HepG2 (cell line): ENCODE measurements at regions not wholly inside any gene's neighbourhood (a gene's known extent, or its start where the extent isn't known, plus 50 kb on each side); places are given as distances from the start of the nearest gene placed in this dataset.

Source experiments
- ATF7-NPFF ChIP-seq: sonication (generic); formaldehyde crosslinking; IDR thresholded peaks from 2 replicates; pipeline ENCODE4 v1.8.1; 2023; ENCODE audit warnings: mild to moderate bottlenecking, low read depth, missing genetic modification reagents, moderate library complexity
- CBFB ChIP-seq: sonication (generic); formaldehyde crosslinking; IDR thresholded peaks from 2 replicates; pipeline ENCODE4 v1.4.0; 2020; ENCODE audit warnings: missing genetic modification reagents
- HBP1 ChIP-seq: IDR thresholded peaks from 2 replicates; pipeline ENCODE4 v1.6.1; 2016; ENCODE audit warnings: low read depth, control low read depth
- HHEX ChIP-seq: IDR thresholded peaks from 2 replicates; pipeline ENCODE4 v1.6.1; 2016; ENCODE audit warnings: control low read depth
- MED1 ChIP-seq: sonication (generic); formaldehyde crosslinking; IDR thresholded peaks from 2 replicates; pipeline ENCODE4 v1.4.0; 2020; ENCODE audit warnings: missing genetic modification reagents
- MYC ChIP-seq: sonication (generic); formaldehyde crosslinking; IDR thresholded peaks from 2 replicates; pipeline ENCODE4 v1.9.0; 2021; ENCODE audit warnings: missing genetic modification reagents, borderline replicate concordance
- MYPOP ChIP-seq: sonication (generic); formaldehyde crosslinking; IDR thresholded peaks from 2 replicates; pipeline ENCODE4 v1.8.1; 2023; ENCODE audit warnings: mild to moderate bottlenecking, moderate library complexity, missing genetic modification reagents
- PBX2 ChIP-seq: IDR thresholded peaks from 2 replicates; pipeline ENCODE4 v1.6.1; 2016; ENCODE audit warnings: control low read depth
- RAD21 ChIP-seq: fragments of 450-650 bp; formaldehyde crosslinking; IDR thresholded peaks from 2 replicates; pipeline ENCODE4 v1.5.0; 2020; ENCODE audit warnings: mild to moderate bottlenecking
- SETDB1 ChIP-seq: sonication (generic); formaldehyde crosslinking; IDR thresholded peaks from 2 replicates; pipeline ENCODE4 v1.5.1; 2020; ENCODE audit warnings: missing genetic modification reagents, mild to moderate bottlenecking, borderline replicate concordance
- SOX6 ChIP-seq, 2 experiments: fragments of 450-650 bp in 1 of 2; sonication (generic) in 1 of 2; formaldehyde crosslinking in 1 of 2; IDR thresholded peaks; 2 replicates each; pipeline versions ENCODE4 v1.4.0 to v1.6.1; 2017 to 2020; ENCODE audit warnings: antibody characterized with exemption in 1 of 2, mild to moderate bottlenecking in 1 of 2, missing genetic modification reagents in 1 of 2
- TFDP1 ChIP-seq: IDR thresholded peaks from 2 replicates; pipeline ENCODE4 v1.6.1; 2016; ENCODE audit warnings: missing compliant biosample characterization, missing genetic modification reagents, borderline replicate concordance
- TRIM24 ChIP-seq: sonication (generic); formaldehyde crosslinking; IDR thresholded peaks from 2 replicates; pipeline ENCODE4 v1.8.0; 2022; ENCODE audit warnings: mild to moderate bottlenecking, missing genetic modification reagents
- U2AF1 ChIP-seq: fragments of 200-400 bp; formaldehyde crosslinking; optimal IDR thresholded peaks from 2 replicates; pipeline ENCODE3; 2017; ENCODE audit warnings: mild to moderate bottlenecking, low read depth, low read length
- XBP1 ChIP-seq: sonication (generic); formaldehyde crosslinking; IDR thresholded peaks from 2 replicates; pipeline ENCODE4 v1.5.0; 2020; ENCODE audit warnings: missing genetic modification reagents
- ZBTB1 ChIP-seq: sonication (generic); formaldehyde crosslinking; IDR thresholded peaks from 2 replicates; pipeline ENCODE4 v1.4.0; 2020; ENCODE audit warnings: missing genetic modification reagents, borderline replicate concordance
- ZFP36L2 ChIP-seq: sonication (generic); formaldehyde crosslinking; IDR thresholded peaks from 2 replicates; pipeline ENCODE4 v1.4.0; 2020; ENCODE audit warnings: missing genetic modification reagents
- ZMYM4 ChIP-seq: sonication (generic); formaldehyde crosslinking; IDR thresholded peaks from 2 replicates; pipeline ENCODE4 v1.8.1; 2023; ENCODE audit warnings: mild to moderate bottlenecking, missing genetic modification reagents
- ZNF160 ChIP-seq: sonication (generic); formaldehyde crosslinking; IDR thresholded peaks from 2 replicates; pipeline ENCODE4 v1.8.0; 2022; ENCODE audit warnings: mild to moderate bottlenecking, inconsistent platforms, missing genetic modification reagents
- ZNF335 ChIP-seq: sonication (generic); formaldehyde crosslinking; IDR thresholded peaks from 2 replicates; pipeline ENCODE4 v1.4.0; 2020; ENCODE audit warnings: missing genetic modification reagents
- ZNF441 ChIP-seq: sonication (generic); formaldehyde crosslinking; IDR thresholded peaks from 2 replicates; pipeline ENCODE4 v1.7.0; 2021; ENCODE audit warnings: missing genetic modification reagents, borderline replicate concordance
- ZNF496 ChIP-seq: sonication (generic); formaldehyde crosslinking; IDR thresholded peaks from 2 replicates; pipeline ENCODE4 v1.8.1; 2023; ENCODE audit warnings: mild to moderate bottlenecking, moderate library complexity, missing genetic modification reagents; ENCODE audit not compliant: insufficient replicate concordance
- ZNF557 ChIP-seq: sonication (generic); formaldehyde crosslinking; IDR thresholded peaks from 2 replicates; pipeline ENCODE4 v1.4.0; 2020; ENCODE audit warnings: missing genetic modification reagents
- TF ChIP-seq, protein P1 (sequence below): sonication (generic); formaldehyde crosslinking; IDR thresholded peaks from 2 replicates; pipeline ENCODE4 v1.4.0; 2020; ENCODE audit warnings: missing genetic modification reagents, borderline replicate concordance

GRCh38 chr16:14345512-14346115 lies 274.5 kb downstream of the MRTFB start (continued):
- TF ChIP-seq PBX2 (CRISPR knock-in tag) (no peak), MYC (CRISPR knock-in tag) (no peak; the same call in 1 of the 2 replicates), ZFP36L2 (CRISPR knock-in tag) (no peak), HBP1 (CRISPR knock-in tag) (no peak), U2AF1 (no peak), ZNF441 (CRISPR knock-in tag) (0 out of 2 replicates have a peak, but pooled peaks have one; percentile 46), SETDB1 (CRISPR knock-in tag) (no peak), TFDP1 (CRISPR knock-in tag) (no peak), ZNF160 (CRISPR knock-in tag) (no peak), SOX6 (IDR thresholded peaks at IDR 0.05) (no peak), SOX6 (CRISPR knock-in tag; IDR thresholded peaks at IDR 0.05) (peak; percentile 70), MED1 (CRISPR knock-in tag) (peak; percentile 60), TRIM24 (CRISPR knock-in tag) (0 out of 2 replicates have a peak, but pooled peaks have one; percentile 55), ZNF335 (CRISPR knock-in tag) (no peak), HHEX (CRISPR knock-in tag) (no peak), MYPOP (CRISPR knock-in tag) (0 out of 2 replicates have a peak, but pooled peaks have one; percentile 18), ZMYM4 (CRISPR knock-in tag) (peak; percentile 71; the same call in 1 of the 2 replicates), ZNF557 (no peak), ZBTB1 (CRISPR knock-in tag) (no peak), ATF7-NPFF (no peak), ZNF496 (no peak), RAD21 (CRISPR knock-in tag) (peak; percentile 9; the same call in 1 of the 2 replicates), CBFB (no peak), XBP1 (CRISPR knock-in tag) (no peak)
- TF ChIP-seq, protein P1, sequence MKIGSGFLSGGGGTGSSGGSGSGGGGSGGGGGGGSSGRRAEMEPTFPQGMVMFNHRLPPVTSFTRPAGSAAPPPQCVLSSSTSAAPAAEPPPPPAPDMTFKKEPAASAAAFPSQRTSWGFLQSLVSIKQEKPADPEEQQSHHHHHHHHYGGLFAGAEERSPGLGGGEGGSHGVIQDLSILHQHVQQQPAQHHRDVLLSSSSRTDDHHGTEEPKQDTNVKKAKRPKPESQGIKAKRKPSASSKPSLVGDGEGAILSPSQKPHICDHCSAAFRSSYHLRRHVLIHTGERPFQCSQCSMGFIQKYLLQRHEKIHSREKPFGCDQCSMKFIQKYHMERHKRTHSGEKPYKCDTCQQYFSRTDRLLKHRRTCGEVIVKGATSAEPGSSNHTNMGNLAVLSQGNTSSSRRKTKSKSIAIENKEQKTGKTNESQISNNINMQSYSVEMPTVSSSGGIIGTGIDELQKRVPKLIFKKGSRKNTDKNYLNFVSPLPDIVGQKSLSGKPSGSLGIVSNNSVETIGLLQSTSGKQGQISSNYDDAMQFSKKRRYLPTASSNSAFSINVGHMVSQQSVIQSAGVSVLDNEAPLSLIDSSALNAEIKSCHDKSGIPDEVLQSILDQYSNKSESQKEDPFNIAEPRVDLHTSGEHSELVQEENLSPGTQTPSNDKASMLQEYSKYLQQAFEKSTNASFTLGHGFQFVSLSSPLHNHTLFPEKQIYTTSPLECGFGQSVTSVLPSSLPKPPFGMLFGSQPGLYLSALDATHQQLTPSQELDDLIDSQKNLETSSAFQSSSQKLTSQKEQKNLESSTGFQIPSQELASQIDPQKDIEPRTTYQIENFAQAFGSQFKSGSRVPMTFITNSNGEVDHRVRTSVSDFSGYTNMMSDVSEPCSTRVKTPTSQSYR (CRISPR knock-in tag), result no peak; the same call in 1 of the 2 replicates
